ENCODE measurements at regions not wholly inside any gene's neighbourhood (a gene's known extent, or its start where the extent isn't known, plus 50 kb on each side); places are given as distances from the start of the nearest gene placed in this dataset.
"Not testable (repeated sequence)": the region's sequence is repeated elsewhere in the genome, so short reads cannot be mapped to it uniquely, and the experiment has no call there.

- H3K36me3 ChIP-seq, result no peaks in the 10 kb centered on the region
- 100% methylated on average over 1 of the region's 1 CpG; no CpG with 5 or more reads in 1 of the 2 donors for WGBS, 2 donors (ENCODE audit: low coverage in 1 of 2)
- H3K4me3 ChIP-seq, result no peak overlapping the region
- no peaks in the 10 kb centered on the region for H3K27me3 ChIP-seq
- no peak overlapping the region for H3K27ac ChIP-seq
- H3K9me3 ChIP-seq, result no peaks in the 10 kb centered on the region
- no peak for TF ChIP-seq POLR2AphosphoS5 (IDR thresholded peaks at IDR 0.05)
- no peak for TF ChIP-seq POLR2A (IDR thresholded peaks at IDR 0.05)
- no peak for TF ChIP-seq CTCF (IDR thresholded peaks at IDR 0.05)
- TF ChIP-seq EP300 (IDR thresholded peaks at IDR 0.05), result no peak
- H3K4me1 ChIP-seq, result no peaks in the 10 kb centered on the region
- ATAC-seq, result no peak
Observed at GRCh38 chrX:46226422-46226821, 318.8 kb downstream of the ZNF674 start.

- not testable (repeated sequence) for H3K4me1 ChIP-seq, H3K36me3 ChIP-seq, ATAC-seq, H3K9me3 ChIP-seq, H3K27me3 ChIP-seq, H3K4me3 ChIP-seq, H3K27ac ChIP-seq
Observed at GRCh38 chrX:46223499-46223898, 321.7 kb downstream of the ZNF674 start.

- TF ChIP-seq EP300 (IDR thresholded peaks at IDR 0.05) (no peak), POLR2AphosphoS5 (IDR thresholded peaks at IDR 0.05) (no peak), POLR2A (IDR thresholded peaks at IDR 0.05) (no peak), CTCF (IDR thresholded peaks at IDR 0.05) (no peak)
- no peaks in the 10 kb centered on the region for H3K9me3 ChIP-seq
- no peak overlapping the region for H3K27ac ChIP-seq
- WGBS, 2 donors (ENCODE audit: low coverage in 1 of 2), result 75 to 80% methylated on average over 2 to 3 of the region's 3 CpGs
- H3K4me3 ChIP-seq, result no peak overlapping the region
- ATAC-seq, result no peak
- no peaks in the 10 kb centered on the region for H3K27me3 ChIP-seq
- H3K36me3 ChIP-seq, result no peaks in the 10 kb centered on the region
- no peaks in the 10 kb centered on the region for H3K4me1 ChIP-seq
Observed at GRCh38 chrX:46220822-46221221, 324.4 kb downstream of the ZNF674 start.

GRCh38 chrX:46218373-46218772, 326.8 kb downstream of the ZNF674 start:
- H3K4me3 ChIP-seq, result no peak overlapping the region
- H3K36me3 ChIP-seq, result no peaks in the 10 kb centered on the region
- TF ChIP-seq POLR2AphosphoS5 (IDR thresholded peaks at IDR 0.05), result no peak
- no peak for TF ChIP-seq CTCF (IDR thresholded peaks at IDR 0.05)
- TF ChIP-seq POLR2A (IDR thresholded peaks at IDR 0.05), result no peak
- TF ChIP-seq EP300 (IDR thresholded peaks at IDR 0.05), result no peak
- H3K4me1 ChIP-seq, result no peaks in the 10 kb centered on the region
- no peaks in the 10 kb centered on the region for H3K9me3 ChIP-seq
- ATAC-seq, result no peak
- 57% methylated on average over 1 of the region's 1 CpG; no CpG with 5 or more reads in 1 of the 2 donors for WGBS, 2 donors (ENCODE audit: low coverage in 1 of 2)
- H3K27me3 ChIP-seq, result no peaks in the 10 kb centered on the region
- H3K27ac ChIP-seq, result no peak overlapping the region

- ATAC-seq, result no peak
- Histone ChIP-seq H3K9me3 (no peaks in the 10 kb centered on the region), H3K27me3 (no peaks in the 10 kb centered on the region), H3K36me3 (no peaks in the 10 kb centered on the region), H3K4me1 (no peaks in the 10 kb centered on the region), H3K4me3 (no peak overlapping the region), H3K27ac (no peak overlapping the region)
- TF ChIP-seq CTCF (IDR thresholded peaks at IDR 0.05), result no peak
- TF ChIP-seq POLR2A (IDR thresholded peaks at IDR 0.05), result no peak
- no peak for TF ChIP-seq POLR2AphosphoS5 (IDR thresholded peaks at IDR 0.05)
- TF ChIP-seq EP300 (IDR thresholded peaks at IDR 0.05), result no peak
- 83 to 90% methylated on average over 2 of the region's 2 CpGs for WGBS, 2 donors (ENCODE audit: low coverage in 1 of 2)
Observed at GRCh38 chrX:46216406-46216805, 328.8 kb downstream of the ZNF674 start.

- TF ChIP-seq EP300 (IDR thresholded peaks at IDR 0.05) (no peak), CTCF (IDR thresholded peaks at IDR 0.05) (no peak), POLR2AphosphoS5 (IDR thresholded peaks at IDR 0.05) (no peak), POLR2A (IDR thresholded peaks at IDR 0.05) (no peak)
- Histone ChIP-seq H3K4me1 (no peaks in the 10 kb centered on the region), H3K4me3 (no peak overlapping the region), H3K36me3 (no peaks in the 10 kb centered on the region), H3K9me3 (no peaks in the 10 kb centered on the region), H3K27me3 (no peaks in the 10 kb centered on the region), H3K27ac (no peak overlapping the region)
- 86 to 97% methylated on average over 4 of the region's 4 CpGs for WGBS, 2 donors (ENCODE audit: low coverage in 1 of 2)
- ATAC-seq, result no peak
Observed at GRCh38 chrX:46211079-46211478, 334.1 kb downstream of the ZNF674 start.
